ENCODE measurements at regions not wholly inside any gene's neighbourhood (a gene's known extent, or its start where the extent isn't known, plus 50 kb on each side); places are given as distances from the start of the nearest gene placed in this dataset.

GRCh38 chr2:122061206-122061605, 305.8 kb downstream of the TSN start:
- H3K27ac Mint-ChIP-seq, result no peak overlapping the region
- H3K4me3 Mint-ChIP-seq, result no peak overlapping the region
- no peaks in the 10 kb centered on the region for H3K36me3 ChIP-seq (replicated peaks in 1 of 2; ENCODE audit: control insufficient read depth in 1 of 2, insufficient read depth in 2 of 2, low read length in 2 of 2)
- no peak for TF ChIP-seq CTCF (IDR thresholded peaks at IDR 0.05)
- 100% methylated on average over 1 of the region's 2 CpGs for WGBS (ENCODE audit: insufficient coverage)
- H3K27me3 ChIP-seq (ENCODE audit: control insufficient read depth in 2 of 2, insufficient read depth in 2 of 2, low read length in 2 of 2), result no peaks in the 10 kb centered on the region
- H3K9me3 ChIP-seq (replicated peaks in 1 of 2; ENCODE audit: control insufficient read depth in 1 of 2, insufficient read depth in 1 of 2, low read length in 2 of 2), result no peaks in the 10 kb centered on the region
- H3K4me3 ChIP-seq (replicated peaks in 1 of 3; ENCODE audit: low read depth in 2 of 3, low read length in 3 of 3), result no peak overlapping the region
- no peaks in the 10 kb centered on the region for H3K36me3 Mint-ChIP-seq
- no peaks in the 10 kb centered on the region for H3K4me1 Mint-ChIP-seq
- no peak for DNase-seq
- no peaks in the 10 kb centered on the region for H3K4me1 ChIP-seq (ENCODE audit: control insufficient read depth in 1 of 2, insufficient read depth in 2 of 2, low read length in 2 of 2)
- H3K4me2 ChIP-seq (replicated peaks; ENCODE audit: extremely low read depth, low read length, poor library complexity, severe bottlenecking), result no peak overlapping the region
- no peak overlapping the region for H3K27ac ChIP-seq (ENCODE audit: low read depth in 1 of 2, low read length in 2 of 2)
- peaks cover 0 to 3% (median 0%) of the 10 kb centered on the region in 3 donors for H3K27me3 Mint-ChIP-seq (ENCODE audit: low read depth in 3 of 3)
- intact Hi-C loops (cut with micrococcal nuclease), result no loop called here
- H4K20me1 ChIP-seq (ENCODE audit: insufficient read depth, low read length), result no peaks in the 10 kb centered on the region
- peaks cover 0 to 2% (median 0%) of the 10 kb centered on the region in 7 donors for H3K9me3 Mint-ChIP-seq
- H3K79me2 ChIP-seq (ENCODE audit: insufficient read depth, low read length), result no peaks in the 10 kb centered on the region
- no peak overlapping the region for H3K9ac ChIP-seq (ENCODE audit: insufficient read depth, low read length, poor library complexity, severe bottlenecking)
- H2AFZ ChIP-seq (ENCODE audit: insufficient read depth, low read depth, low read length, poor library complexity, severe bottlenecking), result no peak overlapping the region

GRCh38 chr2:122061831-122062230, 306.4 kb downstream of the TSN start:
- H3K79me2 ChIP-seq (ENCODE audit: insufficient read depth, low read length), result no peaks in the 10 kb centered on the region
- no peaks in the 10 kb centered on the region for H3K36me3 ChIP-seq (replicated peaks in 1 of 2; ENCODE audit: control insufficient read depth in 1 of 2, insufficient read depth in 2 of 2, low read length in 2 of 2)
- no peaks in the 10 kb centered on the region for H3K4me1 ChIP-seq (ENCODE audit: control insufficient read depth in 1 of 2, insufficient read depth in 2 of 2, low read length in 2 of 2)
- H3K4me3 ChIP-seq (replicated peaks in 1 of 3; ENCODE audit: low read depth in 2 of 3, low read length in 3 of 3), result no peak overlapping the region
- TF ChIP-seq CTCF (IDR thresholded peaks at IDR 0.05), result no peak
- H3K36me3 Mint-ChIP-seq, result no peaks in the 10 kb centered on the region
- 71% methylated on average over 1 of the region's 2 CpGs for WGBS (ENCODE audit: insufficient coverage)
- H3K27ac ChIP-seq (ENCODE audit: low read depth in 1 of 2, low read length in 2 of 2), result no peak overlapping the region
- no peaks in the 10 kb centered on the region for H3K9me3 ChIP-seq (replicated peaks in 1 of 2; ENCODE audit: control insufficient read depth in 1 of 2, insufficient read depth in 1 of 2, low read length in 2 of 2)
- H3K27me3 ChIP-seq (ENCODE audit: control insufficient read depth in 2 of 2, insufficient read depth in 2 of 2, low read length in 2 of 2), result no peaks in the 10 kb centered on the region
- DNase-seq, result no peak
- intact Hi-C loops (cut with micrococcal nuclease), result no loop called here
- no peaks in the 10 kb centered on the region for H4K20me1 ChIP-seq (ENCODE audit: insufficient read depth, low read length)
- H3K9ac ChIP-seq (ENCODE audit: insufficient read depth, low read length, poor library complexity, severe bottlenecking), result no peak overlapping the region
- no peak overlapping the region for H2AFZ ChIP-seq (ENCODE audit: insufficient read depth, low read depth, low read length, poor library complexity, severe bottlenecking)
- no peak overlapping the region for H3K27ac Mint-ChIP-seq
- no peaks in the 10 kb centered on the region for H3K4me1 Mint-ChIP-seq
- H3K4me3 Mint-ChIP-seq, result no peak overlapping the region
- peaks cover 0 to 3% (median 0%) of the 10 kb centered on the region in 7 donors for H3K9me3 Mint-ChIP-seq
- H3K4me2 ChIP-seq (replicated peaks; ENCODE audit: extremely low read depth, low read length, poor library complexity, severe bottlenecking), result no peak overlapping the region
- peaks cover 0 to 3% (median 0%) of the 10 kb centered on the region in 3 donors for H3K27me3 Mint-ChIP-seq (ENCODE audit: low read depth in 3 of 3)
